LNCaP clone FGC (cell line): ENCODE measurements at regions not wholly inside any gene's neighbourhood (a gene's known extent, or its start where the extent isn't known, plus 50 kb on each side); places are given as distances from the start of the nearest gene placed in this dataset.

ENCODE experiments used
- DNase-seq: peaks from one replicate; pipeline ENCODE4 v3.0.0-alpha.2; 2011; ENCODE audit warnings: low read depth
- H3K4me3 ChIP-seq: 2 replicates; pipeline ENCODE4 v1.5.1; 2011; ENCODE audit warnings: mild to moderate bottlenecking, low read depth, low read length, control low read depth
- TF ChIP-seq, protein P1 (sequence below): IDR thresholded peaks from 2 replicates; pipeline ENCODE4 v1.5.1; 2012; ENCODE audit warnings: mild to moderate bottlenecking; ENCODE audit not compliant: control insufficient read depth, insufficient read depth; ENCODE audit errors: extremely low read depth

DNA sequence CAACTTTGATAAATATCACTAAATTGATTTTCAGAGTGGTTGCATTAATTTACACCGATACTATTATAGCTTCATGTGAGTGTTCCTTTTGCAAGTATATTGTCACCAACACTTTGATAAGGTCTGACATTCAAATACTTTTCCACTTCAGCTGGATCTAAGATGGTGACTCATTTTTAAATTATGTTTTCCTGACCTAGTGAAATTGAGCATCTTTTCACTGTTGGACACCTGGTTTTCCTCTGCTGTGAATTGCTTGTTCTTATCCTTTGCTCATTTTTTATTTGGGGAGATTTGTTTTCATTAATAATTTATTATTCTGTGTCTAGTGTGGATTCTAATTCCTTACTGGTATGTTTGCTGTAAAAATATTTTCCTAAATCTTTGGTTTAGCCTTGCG is 85.2 kb upstream of the PRDM1 start:
- TF ChIP-seq, protein P1, sequence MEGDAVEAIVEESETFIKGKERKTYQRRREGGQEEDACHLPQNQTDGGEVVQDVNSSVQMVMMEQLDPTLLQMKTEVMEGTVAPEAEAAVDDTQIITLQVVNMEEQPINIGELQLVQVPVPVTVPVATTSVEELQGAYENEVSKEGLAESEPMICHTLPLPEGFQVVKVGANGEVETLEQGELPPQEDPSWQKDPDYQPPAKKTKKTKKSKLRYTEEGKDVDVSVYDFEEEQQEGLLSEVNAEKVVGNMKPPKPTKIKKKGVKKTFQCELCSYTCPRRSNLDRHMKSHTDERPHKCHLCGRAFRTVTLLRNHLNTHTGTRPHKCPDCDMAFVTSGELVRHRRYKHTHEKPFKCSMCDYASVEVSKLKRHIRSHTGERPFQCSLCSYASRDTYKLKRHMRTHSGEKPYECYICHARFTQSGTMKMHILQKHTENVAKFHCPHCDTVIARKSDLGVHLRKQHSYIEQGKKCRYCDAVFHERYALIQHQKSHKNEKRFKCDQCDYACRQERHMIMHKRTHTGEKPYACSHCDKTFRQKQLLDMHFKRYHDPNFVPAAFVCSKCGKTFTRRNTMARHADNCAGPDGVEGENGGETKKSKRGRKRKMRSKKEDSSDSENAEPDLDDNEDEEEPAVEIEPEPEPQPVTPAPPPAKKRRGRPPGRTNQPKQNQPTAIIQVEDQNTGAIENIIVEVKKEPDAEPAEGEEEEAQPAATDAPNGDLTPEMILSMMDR: no peak
- DNase-seq: no peak
- no peak overlapping the region for H3K4me3 ChIP-seq

- TF ChIP-seq, protein P1: no peak
- no peak overlapping the region for H3K4me3 ChIP-seq
- DNase-seq: no peak
Measured at GRCh38 chr6:105997482-105997881, 88.7 kb upstream of the PRDM1 start.

- H3K4me3 ChIP-seq: no peak overlapping the region
- no peak for DNase-seq
- TF ChIP-seq, protein P1: no peak
Measured at GRCh38 chr6:105995391-105995865, 90.7 kb upstream of the PRDM1 start.

- peak overlapping the region; percentile 44 for H3K4me3 ChIP-seq
Measured at GRCh38 chr6:105994591-105995390, 91.3 kb upstream of the PRDM1 start.

GRCh38 chr6:105994118-105994590 is 92.0 kb upstream of the PRDM1 start:
- DNase-seq: no peak
- TF ChIP-seq, protein P1: no peak
- H3K4me3 ChIP-seq: no peak overlapping the region

More at GRCh38 chr6:105994591-105995390, 91.3 kb upstream of the PRDM1 start:
- DNase-seq: no peak
- TF ChIP-seq, protein P1: no peak

GRCh38 chr6:105993341-105994117 is 92.6 kb upstream of the PRDM1 start:
- TF ChIP-seq, protein P1: no peak
- no peak for DNase-seq
- H3K4me3 ChIP-seq: no peak overlapping the region
